ENCODE measurements at regions not wholly inside any gene's neighbourhood (a gene's known extent, or its start where the extent isn't known, plus 50 kb on each side); places are given as distances from the start of the nearest gene placed in this dataset.

- TF ChIP-seq EZH2phosphoT487 (IDR thresholded peaks at IDR 0.05; ENCODE audit: borderline replicate concordance, low read length) = no peak
- TF ChIP-seq, protein P1, sequence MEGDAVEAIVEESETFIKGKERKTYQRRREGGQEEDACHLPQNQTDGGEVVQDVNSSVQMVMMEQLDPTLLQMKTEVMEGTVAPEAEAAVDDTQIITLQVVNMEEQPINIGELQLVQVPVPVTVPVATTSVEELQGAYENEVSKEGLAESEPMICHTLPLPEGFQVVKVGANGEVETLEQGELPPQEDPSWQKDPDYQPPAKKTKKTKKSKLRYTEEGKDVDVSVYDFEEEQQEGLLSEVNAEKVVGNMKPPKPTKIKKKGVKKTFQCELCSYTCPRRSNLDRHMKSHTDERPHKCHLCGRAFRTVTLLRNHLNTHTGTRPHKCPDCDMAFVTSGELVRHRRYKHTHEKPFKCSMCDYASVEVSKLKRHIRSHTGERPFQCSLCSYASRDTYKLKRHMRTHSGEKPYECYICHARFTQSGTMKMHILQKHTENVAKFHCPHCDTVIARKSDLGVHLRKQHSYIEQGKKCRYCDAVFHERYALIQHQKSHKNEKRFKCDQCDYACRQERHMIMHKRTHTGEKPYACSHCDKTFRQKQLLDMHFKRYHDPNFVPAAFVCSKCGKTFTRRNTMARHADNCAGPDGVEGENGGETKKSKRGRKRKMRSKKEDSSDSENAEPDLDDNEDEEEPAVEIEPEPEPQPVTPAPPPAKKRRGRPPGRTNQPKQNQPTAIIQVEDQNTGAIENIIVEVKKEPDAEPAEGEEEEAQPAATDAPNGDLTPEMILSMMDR (IDR thresholded peaks at IDR 0.05; ENCODE audit: low read depth, low read length, poor library complexity, severe bottlenecking) = no peak
Observed at GRCh38 chr22:49077586-49077985, 750.1 kb downstream of the BRD1 start.
